ENCODE measurements at regions not wholly inside any gene's neighbourhood (a gene's known extent, or its start where the extent isn't known, plus 50 kb on each side); places are given as distances from the start of the nearest gene placed in this dataset.
"Not testable (repeated sequence)": the region's sequence is repeated elsewhere in the genome, so short reads cannot be mapped to it uniquely, and the experiment has no call there.

DNA sequence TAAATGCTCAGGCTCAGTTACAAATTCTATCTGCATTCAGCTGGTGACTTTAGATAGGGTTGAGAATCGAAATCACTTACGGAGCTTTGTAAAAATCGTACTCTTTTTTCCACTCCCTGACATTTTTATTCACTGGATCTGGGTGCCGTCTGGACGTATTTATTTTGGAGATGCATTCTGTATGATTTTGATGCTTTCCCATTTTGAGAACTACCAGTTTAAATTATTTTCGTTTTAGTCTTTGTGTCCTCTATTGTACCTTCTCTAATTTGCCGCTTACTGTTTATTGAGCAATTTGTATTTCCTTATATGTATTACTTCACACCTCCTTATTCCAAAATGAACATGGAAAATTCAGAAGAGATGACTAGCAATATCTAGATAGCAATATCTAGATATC is 96.2 kb downstream of the FASLG start:
- no peak for DNase-seq

DNA sequence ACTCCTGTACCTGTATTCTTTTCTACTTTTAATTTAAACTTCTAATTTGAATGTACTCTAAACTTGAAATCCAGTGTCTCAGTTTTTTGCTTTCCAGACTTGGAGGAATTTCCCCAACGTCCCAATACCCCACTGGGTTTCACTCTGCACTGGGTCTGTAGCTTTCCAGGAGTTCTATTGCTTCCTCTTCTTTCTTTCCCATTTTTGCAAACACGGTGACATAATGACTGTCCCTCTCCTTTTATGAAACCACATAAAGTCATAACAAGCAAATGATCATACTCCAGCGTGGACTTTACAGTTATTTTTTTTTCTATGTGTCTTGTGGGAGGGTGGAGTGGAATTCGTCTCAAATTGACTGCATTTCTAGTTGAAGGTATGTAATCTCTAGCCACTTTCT is 97.1 kb downstream of the FASLG start:
- no peak for DNase-seq

DNA sequence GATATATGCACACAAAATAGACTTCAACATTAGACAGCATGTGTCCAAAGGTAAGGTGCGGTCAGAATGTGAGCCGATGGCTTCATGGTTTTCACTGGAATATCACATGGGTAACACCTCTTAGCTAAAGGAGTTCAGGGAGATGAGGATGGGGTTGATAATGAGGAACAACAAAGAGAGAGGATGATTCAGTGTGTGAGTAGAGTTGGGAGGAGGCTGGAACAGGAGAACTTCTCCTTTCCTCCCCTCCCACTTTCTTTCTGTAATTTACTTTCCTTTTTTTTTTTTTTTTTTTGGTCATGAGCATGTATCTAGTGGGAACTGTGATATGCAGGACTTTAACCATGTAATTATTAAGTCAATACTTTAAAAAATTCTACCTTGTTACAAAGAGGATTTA is 99.4 kb downstream of the FASLG start:
- no peak for DNase-seq

DNA sequence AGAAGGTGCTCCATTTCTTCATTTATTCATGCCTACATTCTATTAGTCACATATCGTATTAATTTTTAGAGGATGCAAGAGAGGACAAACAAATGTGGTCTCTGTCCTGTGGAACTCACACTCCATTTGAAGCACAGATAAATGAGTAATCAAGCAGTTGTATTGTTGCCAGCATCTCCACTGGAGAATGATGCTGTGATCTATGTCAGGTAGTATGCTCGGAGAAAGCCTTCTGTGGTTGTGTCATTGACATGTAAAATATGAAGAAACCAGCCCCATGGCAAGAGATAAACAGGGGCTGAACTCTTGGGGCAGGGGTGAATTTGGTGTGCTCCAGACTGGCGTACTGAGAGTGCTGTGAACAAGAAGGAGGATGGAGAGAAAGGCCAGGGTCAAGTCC is 101.2 kb downstream of the FASLG start:
- DNase-seq, result no peak

DNA sequence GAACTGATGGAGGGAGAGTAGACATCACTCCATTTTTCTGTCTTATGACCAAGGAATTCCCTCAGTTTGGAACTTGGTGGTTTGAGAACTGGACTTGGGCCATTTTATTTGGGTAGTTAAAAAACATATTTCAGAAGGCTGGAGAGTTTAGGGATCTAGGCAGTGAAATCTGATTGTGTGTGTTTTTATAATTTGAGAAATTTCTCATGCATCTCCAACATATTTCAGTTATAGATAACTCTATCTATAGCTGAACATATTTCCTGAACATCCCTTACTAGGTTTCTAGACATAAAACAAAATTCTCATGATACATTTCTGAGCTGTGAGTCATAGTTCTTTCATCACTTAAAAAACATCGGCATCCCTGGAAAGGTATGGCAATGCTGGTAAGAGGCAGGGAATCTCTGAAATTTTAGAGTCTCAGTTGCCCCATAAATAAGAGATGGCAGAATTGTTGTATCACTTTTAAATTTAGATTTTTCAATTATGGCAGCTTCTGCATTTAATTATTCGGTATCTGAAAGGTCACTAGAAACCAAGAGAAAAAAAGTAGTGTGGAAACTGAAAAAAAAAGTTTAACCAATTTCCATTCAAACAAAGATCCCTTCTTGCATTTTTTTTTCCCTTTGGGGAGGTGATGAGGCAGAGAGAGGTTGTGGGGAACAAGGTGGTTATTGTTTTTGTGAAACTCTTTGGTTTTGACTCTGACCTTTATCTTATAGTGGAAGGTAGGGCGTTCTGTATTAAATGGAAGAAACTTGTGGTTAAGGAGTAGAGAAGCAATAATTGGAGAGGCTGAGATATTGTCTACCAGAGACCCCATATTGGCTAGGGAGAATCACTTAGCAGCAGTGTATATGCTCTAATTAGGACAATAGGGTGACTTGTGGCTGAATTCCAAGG is 102.9 kb downstream of the FASLG start:
- peak; percentile 49 for DNase-seq

DNA sequence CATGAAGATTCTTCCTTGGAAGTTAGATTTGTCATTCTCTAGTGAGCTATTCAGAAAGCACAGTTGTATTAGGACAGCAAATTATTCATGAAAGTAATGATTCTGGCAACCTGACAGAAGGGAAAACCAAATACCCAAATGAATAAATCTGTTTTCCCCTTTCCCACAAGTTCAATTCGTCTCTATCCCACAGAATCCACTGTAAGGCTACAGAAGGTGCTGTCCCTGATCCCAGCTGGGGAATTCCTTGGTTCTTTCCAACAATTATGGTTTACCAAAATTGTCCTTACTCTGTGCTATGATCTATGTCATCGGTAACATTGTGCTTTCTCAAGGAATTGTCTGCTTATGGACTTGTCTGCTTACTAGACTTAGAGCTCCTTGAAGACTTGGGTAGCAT is 104.2 kb downstream of the FASLG start:
- no peak for DNase-seq

DNA sequence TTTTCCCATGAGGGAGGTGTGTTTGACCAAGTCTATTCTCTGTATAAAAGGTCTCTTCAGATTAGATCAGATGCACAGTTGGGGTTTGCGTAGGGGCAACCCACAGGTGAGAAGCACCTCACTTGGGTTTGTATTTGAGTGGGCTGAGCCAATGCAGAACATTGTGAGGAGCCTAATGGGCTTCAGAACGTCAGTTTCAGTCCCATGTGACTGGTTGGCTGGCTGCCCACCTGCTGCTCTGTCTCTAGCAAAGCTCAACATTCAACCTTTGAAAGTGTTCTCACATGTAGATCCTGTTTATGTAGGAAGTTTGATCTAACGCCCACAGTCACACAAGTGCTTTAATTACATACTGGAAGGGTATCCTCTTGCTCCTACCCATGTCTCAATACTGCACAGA is 105.5 kb downstream of the FASLG start:
- peak; percentile 58 for DNase-seq

DNA sequence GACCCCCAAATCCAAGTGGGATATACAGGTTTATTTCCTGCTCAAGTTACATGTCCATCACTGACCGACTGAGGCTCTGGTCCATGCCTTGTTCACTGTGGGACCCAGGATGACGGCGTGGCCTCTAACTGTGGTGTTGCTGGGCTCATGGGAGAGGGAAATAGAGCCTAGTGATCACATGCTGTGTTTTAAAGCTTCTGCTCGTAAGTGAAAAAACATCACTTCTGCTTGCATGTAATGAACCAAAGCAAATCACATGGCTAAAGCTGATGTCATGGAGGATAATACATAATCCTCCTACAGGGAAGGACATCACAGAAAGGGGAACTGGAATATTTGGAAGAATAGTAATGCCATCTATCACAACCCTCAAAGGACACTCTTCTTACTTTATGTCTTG is 107.6 kb downstream of the FASLG start:
- DNase-seq, result no peak

DNA sequence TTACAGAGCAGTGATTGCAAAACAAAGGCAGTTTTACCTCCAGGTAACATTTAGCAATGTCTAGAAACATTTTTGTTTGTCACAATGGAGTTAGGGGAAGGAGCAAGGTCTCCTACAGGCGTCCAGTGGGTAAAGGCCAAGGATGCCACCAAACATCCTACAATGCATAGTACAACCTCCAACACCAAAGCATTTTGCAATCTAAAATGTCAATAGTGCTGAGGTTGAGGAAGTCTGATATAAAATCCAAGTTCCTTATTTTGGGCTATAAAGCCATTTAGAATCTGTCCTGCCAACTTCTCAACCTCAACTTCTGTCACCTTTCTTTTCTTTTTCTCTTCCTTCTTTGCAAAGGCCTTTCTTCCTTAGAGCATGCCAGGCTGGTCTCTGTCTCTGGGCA is 111.2 kb downstream of the FASLG start:
- no peak for DNase-seq

DNA sequence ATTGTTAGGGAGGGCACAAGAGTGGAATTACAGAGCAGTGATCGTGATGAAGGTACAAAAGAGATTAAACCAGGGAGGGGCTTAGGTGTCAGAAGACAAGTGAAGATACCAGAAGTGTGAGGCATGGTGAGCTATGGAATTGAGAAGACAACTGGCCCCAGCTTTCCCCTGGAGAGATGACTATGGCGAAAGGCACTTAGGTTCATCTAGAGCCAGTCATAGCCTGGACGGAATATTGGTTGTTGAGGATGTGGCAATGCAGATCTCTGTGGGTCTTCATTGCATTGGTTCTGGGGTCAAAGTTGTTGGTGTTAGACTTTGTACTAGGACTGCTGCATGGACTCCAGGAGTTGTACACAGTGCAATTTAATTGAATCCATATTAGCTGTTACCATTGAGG is 115.7 kb downstream of the FASLG start:
- no peak for DNase-seq

DNA sequence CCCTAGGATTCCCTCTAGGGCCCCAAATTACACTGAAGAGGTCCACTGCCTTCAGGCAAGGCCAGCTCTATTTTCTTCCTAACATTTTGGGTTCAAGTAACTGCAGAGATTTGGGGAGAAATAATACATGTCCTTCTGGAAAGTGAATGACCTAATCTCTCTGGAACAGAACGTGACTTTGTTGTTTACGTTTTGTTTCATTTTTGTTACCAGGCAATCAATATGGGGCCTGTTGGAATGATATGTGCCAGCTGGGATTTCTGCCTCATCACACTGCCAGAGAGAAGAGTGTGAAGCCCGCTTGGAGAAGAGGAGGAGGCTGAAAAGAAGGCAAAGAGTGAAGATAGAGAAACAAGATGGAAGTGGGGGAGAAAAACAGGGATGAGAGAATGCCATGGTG is 116.7 kb downstream of the FASLG start:
- no peak for DNase-seq

DNA sequence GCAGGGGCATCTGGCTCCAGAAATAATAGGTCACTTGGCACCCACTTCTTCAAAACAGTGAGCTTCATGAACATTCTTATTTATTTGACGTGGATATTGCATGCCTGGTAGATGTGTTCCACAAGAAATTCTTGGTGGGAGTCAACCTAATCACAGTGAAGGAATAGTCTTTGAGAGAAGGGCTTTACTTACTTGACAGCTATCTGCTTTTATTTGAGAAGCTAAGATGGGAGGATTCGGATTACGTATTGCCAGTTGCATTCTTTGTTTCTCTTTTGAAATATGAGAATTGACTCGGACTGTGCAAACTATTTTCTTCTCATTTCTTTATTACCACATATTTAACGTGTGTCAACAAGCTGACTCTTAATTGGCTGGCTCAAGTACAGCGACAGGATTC is 117.2 kb downstream of the FASLG start:
- DNase-seq, result no peak

DNA sequence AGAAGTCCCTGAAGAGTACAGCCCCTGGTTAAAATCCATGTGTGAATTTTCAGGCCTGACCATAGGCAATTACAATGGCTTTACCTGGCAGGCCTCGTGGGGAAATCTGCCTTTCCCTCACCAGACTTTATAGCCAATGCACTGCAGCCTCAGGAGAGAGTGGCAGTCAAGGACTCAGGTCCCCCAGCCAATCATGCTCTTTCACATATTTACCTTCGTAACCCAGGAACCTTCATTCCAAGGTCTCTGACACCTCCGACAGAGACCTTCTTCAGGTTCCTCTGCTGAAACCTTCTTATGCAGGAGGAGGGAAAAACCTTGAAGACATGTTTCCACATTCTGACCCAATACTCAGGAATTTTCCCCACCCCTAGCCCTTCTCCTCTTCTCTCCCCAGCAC is 118.9 kb downstream of the FASLG start:
- DNase-seq, result no peak

DNA sequence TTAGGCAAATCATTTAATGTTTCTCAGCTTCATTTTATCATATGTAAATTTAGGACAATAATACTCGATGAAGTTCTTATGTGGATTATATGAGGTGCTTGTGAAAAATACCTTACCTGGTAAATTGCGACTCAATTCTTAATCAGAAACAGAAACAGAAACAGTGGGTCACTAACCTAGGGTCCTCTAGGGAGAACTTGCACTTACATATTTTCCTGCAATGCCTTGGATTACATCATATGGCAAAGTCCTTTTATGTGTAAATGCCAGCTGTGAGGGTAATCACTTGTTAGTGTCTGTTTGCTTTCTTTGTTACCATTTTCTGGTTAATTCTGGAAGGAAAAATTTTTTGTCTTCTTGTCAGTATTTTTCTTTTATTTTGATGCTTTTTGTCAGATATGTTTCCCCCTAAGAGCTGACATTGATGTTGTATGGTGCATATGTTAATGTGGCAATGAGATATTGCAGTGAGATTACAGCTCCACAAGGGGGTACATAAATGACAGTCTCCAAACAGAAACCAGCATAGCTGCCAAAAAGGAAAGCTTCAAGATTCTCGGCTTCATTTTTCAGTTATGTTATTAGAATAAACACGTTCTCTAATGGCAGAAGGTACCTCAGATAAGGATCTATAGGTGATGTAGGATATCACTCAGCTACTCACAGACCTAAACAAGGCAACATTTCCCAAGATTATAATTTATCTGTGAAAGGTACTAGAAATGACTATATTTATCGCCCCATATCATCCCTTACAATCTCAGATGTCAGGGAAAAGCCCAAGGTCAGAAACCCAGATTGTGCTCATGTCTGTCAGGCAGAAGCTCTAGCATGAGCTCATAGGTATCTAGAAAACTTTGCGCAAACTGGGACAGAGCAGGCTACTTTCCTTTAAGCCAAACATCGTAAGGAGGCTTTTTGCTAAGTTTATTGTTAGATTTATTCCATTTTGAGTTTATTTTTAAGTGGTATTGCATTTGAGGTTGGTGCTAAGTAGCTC is 119.9 kb downstream of the FASLG start:
- DNase-seq, result peak; percentile 8

DNA sequence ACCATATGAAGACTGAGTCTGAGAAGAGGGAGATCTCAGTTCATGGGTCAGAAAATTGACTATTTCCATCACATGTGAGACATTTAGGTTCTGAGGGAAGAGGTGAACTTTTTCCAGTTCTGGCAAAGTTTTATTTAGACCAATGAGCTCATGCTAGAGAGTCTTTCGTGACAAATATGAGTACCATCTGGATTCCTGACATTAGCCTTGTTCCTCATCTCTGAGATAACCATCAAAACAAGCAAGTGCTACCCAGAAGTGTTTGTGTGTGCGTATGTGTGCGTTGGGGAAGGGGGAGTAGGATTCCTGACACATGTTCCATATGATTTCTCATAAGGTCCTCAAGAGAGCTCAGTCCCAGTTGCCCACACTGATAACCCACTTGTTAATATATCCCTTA is 120.6 kb downstream of the FASLG start:
- DNase-seq, result no peak

DNA sequence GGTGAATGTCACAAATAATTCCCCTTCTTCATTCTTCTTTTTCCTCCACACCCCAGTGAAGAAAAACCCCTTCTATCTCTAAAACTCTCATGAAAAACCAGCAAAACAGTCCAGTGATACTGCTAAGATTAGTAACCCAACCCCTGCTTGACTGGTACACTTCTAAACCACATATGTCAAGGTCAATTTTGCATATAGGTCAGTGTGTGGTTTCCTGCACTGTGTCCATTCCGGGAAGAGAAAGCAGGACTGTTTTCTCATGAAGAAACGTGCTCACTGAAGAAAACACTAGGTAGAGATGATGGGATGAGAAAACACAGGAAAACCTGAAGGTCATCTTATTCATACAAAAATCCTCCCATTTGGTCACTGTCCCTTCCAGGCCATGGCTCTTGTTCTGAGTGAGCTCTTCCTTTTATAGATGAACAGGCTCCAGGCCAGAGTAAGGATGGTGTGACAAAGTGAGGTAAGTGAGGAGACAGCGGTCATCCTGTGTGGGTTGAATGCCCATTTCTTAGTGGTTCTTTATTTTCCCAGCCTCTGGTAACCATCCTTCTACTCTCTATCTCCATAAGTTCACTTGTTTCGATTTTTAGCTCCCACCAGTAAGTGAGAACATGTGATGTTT is 122.7 kb downstream of the FASLG start:
- no peak for DNase-seq

DNA sequence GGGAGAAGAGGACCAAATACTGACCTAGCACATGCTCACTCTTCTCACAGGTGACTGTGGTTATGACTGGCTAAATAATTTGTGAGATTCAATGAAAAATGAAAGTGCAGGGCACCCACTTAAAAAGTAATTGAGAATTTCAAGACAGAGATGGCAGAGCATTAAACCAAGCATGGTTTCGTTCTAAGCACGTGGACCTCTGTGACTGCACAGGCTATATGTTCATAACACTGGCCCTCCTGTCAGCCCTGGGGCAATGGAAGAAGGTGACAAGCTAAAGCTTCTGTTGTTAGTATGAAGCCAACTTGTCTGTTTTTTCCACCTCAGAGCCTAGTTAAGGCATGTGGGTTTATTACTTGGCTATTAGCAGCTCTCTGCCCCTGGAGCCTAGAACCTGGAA is 130.9 kb downstream of the FASLG start:
- no peak for DNase-seq

DNA sequence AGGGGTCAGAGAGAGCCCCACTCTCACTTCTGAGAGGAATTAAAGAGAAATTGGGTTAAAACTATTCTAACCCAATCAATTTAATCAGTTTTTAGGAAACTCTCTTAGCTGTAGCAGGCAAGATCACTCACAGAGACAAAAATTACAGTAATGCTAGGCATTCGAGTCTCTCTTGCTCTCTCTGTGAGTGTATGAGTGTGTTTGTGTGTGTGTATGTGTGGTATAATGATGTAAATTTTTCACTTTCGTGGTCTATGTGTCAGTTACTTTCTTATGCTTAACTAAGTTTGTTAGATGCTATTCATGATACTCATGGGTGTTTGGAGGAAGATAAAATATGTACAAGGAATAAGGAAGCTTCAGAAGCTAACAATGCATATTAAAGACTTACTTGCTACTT is 131.3 kb downstream of the FASLG start:
- DNase-seq, result no peak

DNA sequence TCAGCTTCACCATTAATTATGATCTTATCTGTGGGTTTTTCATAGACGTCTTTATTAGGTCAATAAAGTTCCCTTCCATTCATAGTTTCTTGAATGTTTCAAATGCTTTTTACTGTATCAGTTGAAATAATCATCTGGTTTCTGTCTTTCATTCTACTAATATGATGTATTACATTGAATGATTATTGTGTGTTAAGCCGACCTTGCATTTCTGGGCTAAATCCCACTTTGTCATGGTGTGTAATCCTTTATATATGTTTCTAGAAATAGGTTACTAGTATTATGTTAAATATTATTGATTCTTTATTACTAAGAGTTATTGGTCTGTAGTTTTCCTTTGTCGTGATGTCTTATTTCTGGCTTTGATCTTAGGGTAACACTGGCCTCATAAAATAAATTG is 134.9 kb downstream of the FASLG start:
- no peak for DNase-seq

DNA sequence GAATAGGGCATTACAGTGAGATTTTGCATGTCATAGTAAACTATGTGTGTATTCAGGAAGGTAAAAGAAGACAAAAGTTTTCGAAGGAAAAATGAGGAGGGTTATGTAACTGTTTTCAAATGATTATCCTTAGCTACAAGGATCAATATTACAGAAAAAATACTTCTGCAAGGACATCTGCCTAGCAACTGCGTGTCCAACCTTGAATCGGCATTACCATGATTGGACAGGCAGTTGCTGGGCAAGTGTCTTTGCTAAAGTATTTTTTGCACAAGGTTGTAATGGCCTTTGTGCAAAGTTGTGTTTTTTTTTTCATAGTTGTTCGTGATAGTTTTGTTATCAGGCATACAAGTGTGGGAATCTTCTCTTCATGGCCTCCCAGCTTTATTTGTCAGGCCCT is 136.8 kb downstream of the FASLG start:
- DNase-seq, result no peak

DNA sequence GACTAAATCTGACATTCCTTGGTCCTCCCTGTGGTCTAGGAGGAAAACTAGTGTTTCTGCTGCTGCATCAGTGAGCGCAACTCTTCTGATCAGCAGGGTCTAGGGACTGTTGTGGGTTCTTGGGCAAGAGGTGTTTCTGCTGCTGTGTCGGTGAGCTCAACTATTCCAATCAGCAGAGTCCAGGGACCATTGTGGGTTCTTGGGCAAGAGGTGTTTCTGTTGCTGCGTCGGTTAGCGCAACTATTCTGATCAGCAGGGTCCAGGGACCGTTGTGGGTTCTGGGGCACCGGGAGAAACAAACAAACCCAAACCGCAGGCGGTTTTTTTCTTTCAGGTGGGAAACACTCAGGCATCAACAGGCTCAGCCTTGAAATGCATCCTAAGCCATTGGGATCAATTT is 140.9 kb downstream of the FASLG start:
- not testable (repeated sequence) for DNase-seq

DNA sequence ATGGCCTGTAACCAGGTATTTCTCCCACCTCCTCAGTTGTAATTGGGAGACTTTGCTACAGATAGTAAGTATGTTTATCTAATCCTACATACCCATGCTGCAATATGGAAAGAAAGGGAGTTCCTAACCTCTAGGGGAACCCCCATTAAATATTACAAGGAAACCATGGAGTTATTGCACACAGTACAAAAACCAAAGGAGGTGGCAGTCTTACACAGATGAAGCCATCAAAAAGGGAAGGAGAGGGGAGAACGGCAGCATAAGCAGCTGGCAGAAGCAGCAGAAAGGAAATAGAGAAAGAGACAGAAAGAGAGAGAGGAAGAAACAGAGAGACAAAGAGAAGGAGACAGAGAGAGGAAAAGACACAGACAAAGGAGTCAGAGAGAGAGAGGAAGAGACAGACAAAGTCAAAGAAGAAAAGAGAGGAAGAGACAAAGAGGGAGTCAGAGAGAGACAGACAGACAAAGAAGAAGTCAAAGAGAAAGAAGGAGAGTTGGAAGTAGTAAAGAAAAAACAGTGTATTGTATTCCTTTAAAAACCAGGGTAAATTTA is 142.9 kb downstream of the FASLG start:
- no peak for DNase-seq

DNA sequence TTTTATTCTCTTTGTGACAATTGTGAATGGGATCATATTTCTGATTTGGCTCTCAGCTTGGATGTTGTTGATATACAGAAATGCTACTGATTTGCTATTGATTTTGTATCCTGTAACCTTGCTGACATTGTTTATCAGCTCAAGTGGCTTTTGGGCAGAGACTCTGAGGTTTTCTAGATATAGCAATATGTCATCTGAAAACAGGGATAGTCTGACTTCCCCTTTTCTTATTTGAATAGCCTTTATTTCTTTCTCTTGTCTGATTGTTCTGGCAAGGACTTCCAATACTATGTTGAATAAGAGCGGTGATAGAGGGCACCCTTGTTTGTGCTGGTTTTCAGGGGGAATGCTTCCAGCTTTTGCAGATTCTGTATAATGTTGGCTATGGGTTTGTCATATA is 150.8 kb downstream of the FASLG start:
- DNase-seq, result no peak
